Prostate gland (tissue), 2 donors: ENCODE measurements at regions not wholly inside any gene's neighbourhood (a gene's known extent, or its start where the extent isn't known, plus 50 kb on each side); places are given as distances from the start of the nearest gene placed in this dataset.

Source experiments
- POLR2A ChIP-seq: fragments of 450-650 bp; IDR thresholded peaks from one replicate; pipeline ENCODE4 v1.6.1; 2016; ENCODE audit warnings: antibody characterized with exemption, mild to moderate bottlenecking
- TF ChIP-seq, protein P1 (sequence below), 4 experiments: fragments of 200-600 bp in 2 of 4; fragments of 450-650 bp in 2 of 4; sonication (generic) in 2 of 4; IDR thresholded peaks; 1 replicate in 3 of 4; 2 replicates in 1 of 4; pipeline ENCODE4 v1.5.1; 2016 to 2019; ENCODE audit warnings: antibody characterized with exemption in 4 of 4, mild to moderate bottlenecking in 2 of 4, moderate library complexity in 2 of 4

DNA sequence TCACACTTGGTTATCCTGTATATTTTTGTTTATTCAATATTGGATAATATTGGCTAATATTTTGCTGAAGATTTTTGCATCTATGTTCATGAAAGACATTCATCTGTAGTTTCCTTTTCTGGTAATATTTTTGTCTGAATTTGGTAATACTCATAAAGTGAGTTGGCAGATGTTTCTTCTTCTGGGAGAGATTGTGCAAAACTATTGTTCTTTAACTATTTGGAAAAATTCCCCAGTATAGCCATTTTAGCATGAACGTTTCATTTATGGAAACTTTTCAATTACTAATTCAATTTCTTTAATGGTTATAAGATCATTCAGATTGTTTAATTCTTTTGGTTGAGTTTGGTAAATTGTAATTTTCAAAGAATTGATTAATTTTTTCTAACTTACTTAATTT is 560.8 kb upstream of the FZD8 start:
- TF ChIP-seq POLR2A: no peak
- TF ChIP-seq, protein P1, sequence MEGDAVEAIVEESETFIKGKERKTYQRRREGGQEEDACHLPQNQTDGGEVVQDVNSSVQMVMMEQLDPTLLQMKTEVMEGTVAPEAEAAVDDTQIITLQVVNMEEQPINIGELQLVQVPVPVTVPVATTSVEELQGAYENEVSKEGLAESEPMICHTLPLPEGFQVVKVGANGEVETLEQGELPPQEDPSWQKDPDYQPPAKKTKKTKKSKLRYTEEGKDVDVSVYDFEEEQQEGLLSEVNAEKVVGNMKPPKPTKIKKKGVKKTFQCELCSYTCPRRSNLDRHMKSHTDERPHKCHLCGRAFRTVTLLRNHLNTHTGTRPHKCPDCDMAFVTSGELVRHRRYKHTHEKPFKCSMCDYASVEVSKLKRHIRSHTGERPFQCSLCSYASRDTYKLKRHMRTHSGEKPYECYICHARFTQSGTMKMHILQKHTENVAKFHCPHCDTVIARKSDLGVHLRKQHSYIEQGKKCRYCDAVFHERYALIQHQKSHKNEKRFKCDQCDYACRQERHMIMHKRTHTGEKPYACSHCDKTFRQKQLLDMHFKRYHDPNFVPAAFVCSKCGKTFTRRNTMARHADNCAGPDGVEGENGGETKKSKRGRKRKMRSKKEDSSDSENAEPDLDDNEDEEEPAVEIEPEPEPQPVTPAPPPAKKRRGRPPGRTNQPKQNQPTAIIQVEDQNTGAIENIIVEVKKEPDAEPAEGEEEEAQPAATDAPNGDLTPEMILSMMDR (IDR thresholded peaks at IDR 0.05): no peak
